HG03139 (cell line): ENCODE measurements at regions not wholly inside any gene's neighbourhood (a gene's known extent, or its start where the extent isn't known, plus 50 kb on each side); places are given as distances from the start of the nearest gene placed in this dataset.

ENCODE experiments used
- ATAC-seq: cut with Tn5 transposase; IDR thresholded peaks from one replicate; pipeline ENCODE4 v1.9.1; 2021; ENCODE audit not compliant: unreplicated experiment

DNA sequence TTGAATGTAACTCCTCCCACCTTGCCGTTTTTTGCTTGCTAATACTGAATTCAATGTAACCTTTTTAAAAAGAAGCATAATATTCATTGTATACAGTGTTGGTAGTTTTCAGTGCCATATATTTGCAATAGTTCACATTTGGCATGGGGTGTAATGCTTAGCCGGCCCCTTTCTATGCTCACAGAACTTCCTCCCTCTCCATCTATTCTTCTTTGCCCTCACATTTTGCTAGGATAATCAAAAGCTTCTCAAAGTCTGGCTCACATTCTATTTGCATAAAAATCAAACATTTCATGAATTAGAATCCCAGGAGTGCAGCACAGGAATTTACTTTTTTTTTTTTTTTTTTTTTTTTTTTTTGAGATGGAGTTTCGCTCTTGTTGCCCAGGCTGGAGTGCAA lies 226.3 kb upstream of the MPDZ start:
- no peak for ATAC-seq

DNA sequence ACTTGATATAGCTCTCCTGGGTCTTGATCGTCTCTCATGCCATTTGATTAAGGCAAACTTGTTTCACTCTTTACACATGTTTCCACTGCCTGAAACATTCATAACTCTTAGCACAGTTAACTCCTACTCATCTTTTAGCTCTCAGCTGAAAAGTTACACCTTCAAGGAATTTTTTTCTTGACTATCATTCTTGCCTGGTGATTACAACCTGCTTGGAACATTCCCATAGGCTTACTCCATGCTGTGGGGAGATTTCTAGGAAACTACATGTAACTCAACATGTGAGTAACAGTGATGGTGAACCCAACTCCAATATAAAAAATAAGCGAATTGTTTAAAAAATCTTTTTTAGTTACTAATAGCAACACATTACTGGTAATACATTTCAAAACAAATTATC lies 224.1 kb upstream of the MPDZ start:
- ATAC-seq, result no peak

DNA sequence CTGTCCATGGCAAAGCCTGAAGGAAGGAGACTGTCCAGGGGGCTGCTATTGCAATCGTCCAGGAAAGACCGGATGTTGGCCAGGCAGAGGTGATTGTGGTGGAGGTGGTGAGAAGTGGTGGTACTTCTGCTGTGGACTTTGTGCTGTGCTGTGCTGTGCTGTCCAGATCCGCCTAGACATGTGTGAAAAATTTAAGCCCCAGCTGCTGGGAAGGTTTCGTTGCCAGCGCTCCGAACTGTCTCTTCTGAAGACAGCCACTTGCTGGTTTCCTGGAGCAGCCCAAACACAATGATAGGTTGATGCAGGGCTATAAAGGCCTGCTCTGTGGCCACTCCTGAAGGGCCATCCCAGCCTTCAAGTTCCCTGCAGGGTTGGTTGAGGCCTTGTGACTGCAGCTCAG lies 223.0 kb upstream of the MPDZ start:
- ATAC-seq, result no peak

- no peak for ATAC-seq
These were observed 221.5 kb upstream of the MPDZ start for GRCh38 chr9:13501018-13501417.

DNA sequence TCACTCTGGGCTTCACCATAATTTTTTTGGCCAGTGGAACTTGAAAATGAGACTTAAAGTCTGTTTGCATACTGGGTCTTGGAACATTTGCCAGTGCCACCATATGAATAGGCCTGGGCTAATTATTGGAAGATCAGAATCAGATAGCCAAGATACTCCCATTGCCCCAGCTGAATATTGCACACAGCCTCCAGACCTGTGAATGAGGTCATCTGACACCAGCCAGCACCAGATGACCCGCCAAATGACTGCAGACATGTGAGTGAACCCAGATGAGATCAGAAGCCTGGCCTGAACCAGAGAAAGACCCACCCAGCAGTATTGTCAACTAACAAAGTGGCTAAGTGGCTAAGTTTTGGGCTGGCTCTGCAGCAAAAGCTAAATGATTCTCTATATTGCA lies 220.5 kb upstream of the MPDZ start:
- ATAC-seq, result no peak

GRCh38 chr9:13493697-13494096 lies 214.2 kb upstream of the MPDZ start:
- ATAC-seq, result no peak

DNA sequence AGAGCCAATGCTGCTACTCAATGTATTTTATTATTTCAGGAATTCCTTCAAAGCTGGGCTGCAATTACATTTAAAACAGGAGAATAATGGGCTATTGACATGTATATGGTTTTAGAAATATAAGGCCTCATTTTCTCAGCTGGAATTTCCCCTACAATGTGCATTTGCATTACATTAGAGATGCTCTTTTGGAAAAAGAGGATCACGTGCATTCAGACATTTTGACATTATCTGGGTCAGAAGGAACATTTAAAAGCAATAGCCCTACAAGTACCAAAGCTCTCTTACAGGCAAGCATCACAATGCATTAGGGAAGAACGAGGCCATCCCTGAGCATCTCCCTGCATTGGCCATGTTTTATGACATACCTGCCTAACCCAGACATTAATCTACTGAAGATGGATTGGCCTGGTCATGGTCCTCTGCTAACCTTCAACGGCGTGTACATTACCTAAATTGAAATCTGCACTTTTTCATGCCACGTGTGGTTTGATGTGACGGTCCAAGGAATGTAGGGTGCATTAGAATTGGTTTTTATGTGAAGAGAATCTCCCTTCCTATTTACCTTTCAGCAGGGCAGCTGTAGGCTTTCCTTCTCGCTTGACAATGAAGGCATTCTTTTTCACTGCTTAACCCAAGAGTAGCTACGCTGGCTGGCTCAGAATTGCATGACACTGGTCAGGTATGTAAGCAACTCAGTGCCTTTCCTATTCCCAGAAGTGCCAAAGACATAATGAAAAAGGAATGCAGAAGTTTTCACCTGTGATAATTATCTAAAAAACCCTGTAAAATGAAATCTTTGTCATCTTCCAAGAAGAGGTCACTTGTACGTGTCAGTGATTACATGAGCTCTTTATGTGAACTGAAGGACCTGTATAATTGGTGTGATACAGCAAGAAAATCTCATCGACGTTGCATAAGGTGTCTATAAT lies 212.3 kb upstream of the MPDZ start:
- no peak for ATAC-seq

GRCh38 chr9:13491138-13491492 lies 211.6 kb upstream of the MPDZ start:
- no peak for ATAC-seq

GRCh38 chr9:13487936-13488335 lies 208.4 kb upstream of the MPDZ start:
- ATAC-seq, result no peak

GRCh38 chr9:13487498-13487897 lies 208.0 kb upstream of the MPDZ start:
- no peak for ATAC-seq

- no peak for ATAC-seq
These were observed 207.6 kb upstream of the MPDZ start for GRCh38 chr9:13487071-13487470.

GRCh38 chr9:13485068-13485596 lies 205.6 kb upstream of the MPDZ start:
- ATAC-seq, result no peak

GRCh38 chr9:13484186-13484585 lies 204.7 kb upstream of the MPDZ start:
- ATAC-seq, result no peak

- ATAC-seq, result no peak
These were observed 201.8 kb upstream of the MPDZ start for GRCh38 chr9:13481274-13481673.

- no peak for ATAC-seq
These were observed 201.2 kb upstream of the MPDZ start for GRCh38 chr9:13480693-13481092.

GRCh38 chr9:13479096-13479495 lies 199.6 kb upstream of the MPDZ start:
- no peak for ATAC-seq

GRCh38 chr9:13478639-13479038 lies 199.1 kb upstream of the MPDZ start:
- no peak for ATAC-seq

DNA sequence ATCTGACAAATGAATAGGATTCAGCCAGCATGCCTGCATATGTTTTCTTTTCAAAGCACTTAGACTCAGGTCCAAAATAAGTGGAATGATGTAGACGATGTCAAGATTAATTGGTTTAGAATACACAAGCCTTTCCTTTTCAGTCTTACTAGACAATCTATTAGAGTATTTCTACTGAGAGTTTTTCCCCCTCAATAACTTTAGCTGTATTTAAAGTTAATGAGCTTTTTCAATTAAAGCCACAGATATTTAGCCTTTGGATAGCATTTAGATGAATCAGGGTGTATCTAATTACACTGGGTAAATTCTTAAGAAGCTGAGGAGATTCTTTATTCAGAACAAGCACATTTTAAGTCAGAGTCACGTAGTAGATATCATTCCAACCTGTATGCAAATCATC lies 198.7 kb upstream of the MPDZ start:
- no peak for ATAC-seq

DNA sequence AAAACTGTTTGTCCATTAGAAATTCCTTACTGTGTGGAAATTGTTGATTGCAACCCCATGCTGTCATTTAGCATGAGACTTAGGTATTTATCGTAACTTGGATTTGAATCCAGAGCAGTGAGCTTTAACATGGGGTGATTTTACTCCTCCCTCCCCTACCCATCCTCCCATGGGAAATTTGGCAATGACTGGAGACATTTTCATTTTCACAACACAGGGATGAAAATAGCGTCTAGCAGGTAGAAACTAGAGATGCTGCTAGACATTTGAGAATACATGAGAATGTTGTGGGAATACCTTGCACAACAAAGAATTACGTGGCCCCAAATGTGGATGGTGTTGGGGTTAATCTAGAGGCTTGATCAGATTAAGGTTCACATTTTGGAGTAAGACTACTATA lies 191.3 kb upstream of the MPDZ start:
- no peak for ATAC-seq

DNA sequence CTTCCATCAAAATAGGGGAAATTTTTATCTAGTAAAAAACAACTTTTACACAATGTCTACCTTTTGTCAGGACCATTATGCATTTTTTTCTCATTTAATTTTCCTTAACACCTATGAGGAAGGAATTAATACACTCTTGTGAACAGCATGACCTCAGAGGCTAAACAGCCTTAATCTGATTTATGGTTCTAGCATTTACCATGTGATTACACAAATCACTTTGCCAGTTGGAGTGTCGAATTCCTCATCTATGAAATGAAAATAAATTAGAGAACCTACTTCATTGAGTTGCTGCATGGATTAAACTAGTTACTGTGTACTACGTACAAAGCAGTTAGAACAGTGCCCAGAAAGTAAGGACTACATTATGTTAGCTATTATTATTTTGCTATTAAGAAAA lies 187.7 kb upstream of the MPDZ start:
- ATAC-seq, result no peak

- ATAC-seq, result no peak
These were observed 182.0 kb upstream of the MPDZ start for GRCh38 chr9:13461414-13461991.

GRCh38 chr9:13459071-13459470 lies 179.6 kb upstream of the MPDZ start:
- ATAC-seq, result no peak
